GM19023 (cell line): ENCODE measurements at regions not wholly inside any gene's neighbourhood (a gene's known extent, or its start where the extent isn't known, plus 50 kb on each side); places are given as distances from the start of the nearest gene placed in this dataset.

Source experiments
- ATAC-seq: cut with Tn5 transposase; IDR thresholded peaks from one replicate; pipeline ENCODE4 v1.9.1; 2021; ENCODE audit warnings: mild to moderate bottlenecking, moderate library complexity; ENCODE audit not compliant: unreplicated experiment

DNA sequence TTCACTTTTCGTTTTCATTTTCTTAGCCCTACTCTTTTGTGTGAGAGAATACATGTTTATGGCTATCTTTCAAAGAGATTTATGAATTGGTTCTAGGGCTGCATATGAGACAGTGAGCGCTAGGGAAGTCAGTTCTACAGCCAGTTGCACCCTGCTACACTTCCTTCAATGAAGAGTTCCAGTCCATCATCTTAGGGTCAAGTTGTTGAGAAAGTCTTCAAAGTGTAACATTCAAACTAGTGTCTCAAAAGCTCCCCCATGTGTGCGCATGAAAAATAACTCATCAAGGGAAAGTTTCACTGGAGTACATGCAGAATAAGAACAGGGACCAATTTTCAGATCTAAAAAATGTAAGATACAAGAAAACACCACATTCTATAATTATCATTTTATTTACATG lies 317.2 kb downstream of the DEPDC1B start:
- no peak for ATAC-seq

DNA sequence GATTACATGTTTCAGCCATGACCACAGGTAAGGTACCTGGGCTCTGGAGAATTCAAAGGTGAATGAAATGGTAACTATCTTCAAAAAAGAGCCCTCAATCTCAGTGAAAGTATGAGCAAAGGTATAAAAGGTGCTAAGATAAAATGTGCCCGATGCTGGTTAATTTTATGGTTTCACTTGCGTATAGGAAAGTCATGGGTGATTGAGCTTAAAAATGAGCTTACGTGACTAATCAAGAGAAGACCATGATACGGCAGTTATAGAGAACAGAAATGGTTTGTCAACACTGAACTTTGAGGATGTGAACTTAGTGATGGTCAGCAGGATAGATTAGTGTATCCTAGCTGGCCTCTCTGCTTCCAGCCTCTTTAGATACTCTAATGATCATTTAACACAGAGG lies 320.1 kb downstream of the DEPDC1B start:
- no peak for ATAC-seq

DNA sequence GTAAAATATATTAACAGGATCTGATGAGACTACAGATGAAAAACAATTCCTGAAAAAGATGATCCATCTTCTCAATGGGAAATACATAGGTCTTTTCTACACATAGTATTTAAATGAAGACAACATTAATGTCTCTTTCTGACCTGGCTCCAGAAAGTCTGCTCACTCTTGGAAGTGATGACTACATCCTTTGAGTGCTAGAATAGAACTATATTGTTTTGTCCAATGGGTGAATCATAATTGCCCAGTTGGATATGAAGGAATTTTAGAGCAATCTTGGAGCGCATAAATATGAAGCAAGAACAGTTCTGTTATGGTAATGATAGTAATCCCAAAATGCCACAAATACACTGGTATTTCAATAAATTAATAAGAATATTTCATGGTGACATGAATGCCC lies 322.1 kb downstream of the DEPDC1B start:
- no peak for ATAC-seq

DNA sequence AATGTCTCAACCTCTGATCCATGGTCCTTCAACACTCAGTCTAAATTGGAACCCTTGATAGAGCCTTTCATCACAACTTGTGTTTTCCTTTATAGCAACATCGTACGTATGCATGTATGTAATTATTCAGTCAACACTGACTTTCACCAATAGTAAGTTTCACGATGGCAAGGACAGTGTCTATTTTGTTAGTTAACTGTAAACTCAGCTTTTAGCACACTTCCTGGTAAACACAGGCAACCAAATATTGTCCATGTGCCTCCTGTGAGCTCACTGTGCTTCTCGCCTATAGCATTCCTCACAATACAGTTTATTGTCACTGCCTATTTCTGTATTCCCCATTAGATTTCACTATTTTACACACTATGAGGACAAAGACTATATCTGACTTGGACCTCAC lies 323.1 kb downstream of the DEPDC1B start:
- ATAC-seq, result no peak

DNA sequence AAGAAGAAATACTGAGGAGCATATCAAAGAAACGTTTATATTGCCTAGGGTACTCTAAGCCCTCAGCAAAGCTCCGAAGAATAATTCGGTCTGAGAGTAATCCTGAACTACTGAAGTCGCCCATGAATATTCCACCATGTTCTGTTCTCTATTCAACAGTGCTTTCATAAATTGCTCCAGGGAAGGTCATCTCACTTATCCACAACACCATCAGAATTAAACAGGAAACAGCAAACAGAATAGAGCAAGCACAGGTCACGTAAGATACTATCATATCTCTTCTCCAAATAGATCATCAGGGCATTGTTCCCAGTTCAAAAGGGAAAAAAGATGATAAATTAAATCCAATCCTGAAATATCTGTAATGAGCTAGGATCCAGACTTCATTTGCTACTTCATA lies 325.6 kb downstream of the DEPDC1B start:
- ATAC-seq, result no peak

DNA sequence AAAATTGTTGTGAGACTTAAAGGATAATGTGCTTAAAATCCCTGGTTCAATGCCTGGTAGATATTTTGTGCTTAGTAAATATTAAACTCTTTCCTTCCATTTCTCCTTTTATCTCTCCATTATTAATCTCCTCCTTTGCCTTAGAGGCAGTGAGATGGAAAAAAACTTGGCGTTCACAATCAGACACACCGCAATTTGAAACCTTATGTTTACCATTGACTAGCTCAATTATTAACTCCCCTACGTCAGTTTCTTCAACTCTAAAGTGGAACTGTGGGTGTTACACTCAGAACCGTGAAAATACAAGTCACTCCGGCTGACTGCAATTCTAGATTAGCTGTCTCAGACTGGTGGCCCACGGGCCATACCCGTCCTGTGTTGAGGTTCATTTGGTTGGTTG lies 327.2 kb downstream of the DEPDC1B start:
- no peak for ATAC-seq

DNA sequence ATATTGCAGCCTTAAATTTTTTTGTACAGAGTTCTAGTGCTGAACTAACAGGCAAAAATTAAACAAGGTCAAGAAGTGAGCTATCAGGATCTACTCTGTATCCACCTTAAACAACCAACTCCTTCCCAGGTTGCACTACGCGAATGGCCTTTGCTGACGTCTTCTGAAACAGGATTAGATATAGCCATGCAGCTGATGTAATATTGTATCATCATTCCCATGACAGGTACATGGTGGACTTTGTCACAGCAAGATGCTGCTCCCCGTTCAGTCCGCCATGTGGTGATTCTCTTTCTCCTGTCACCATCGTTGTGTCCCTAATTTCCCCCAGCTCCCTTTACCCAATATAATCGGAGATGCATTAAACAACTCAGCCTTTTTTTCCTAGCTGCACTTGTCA lies 328.9 kb downstream of the DEPDC1B start:
- ATAC-seq, result no peak

DNA sequence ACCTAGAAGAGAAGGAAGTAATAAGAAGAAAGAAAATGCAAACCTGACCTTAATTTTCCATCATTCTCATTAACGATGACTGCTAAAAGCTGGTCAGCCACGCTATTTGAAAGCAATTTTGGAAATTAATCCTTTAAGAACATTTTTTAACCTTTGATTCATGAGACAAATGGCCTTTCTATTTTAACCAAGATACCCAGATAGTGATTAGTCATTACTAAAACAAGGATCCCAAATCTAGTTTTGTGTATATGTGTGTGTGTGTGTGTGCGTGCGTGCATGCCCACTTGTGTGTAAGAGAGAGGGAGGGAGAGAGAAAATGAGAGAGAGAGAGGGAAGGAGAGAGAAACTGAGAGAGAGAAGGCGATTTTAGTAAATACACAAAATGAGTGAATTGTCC lies 329.5 kb downstream of the DEPDC1B start:
- no peak for ATAC-seq

DNA sequence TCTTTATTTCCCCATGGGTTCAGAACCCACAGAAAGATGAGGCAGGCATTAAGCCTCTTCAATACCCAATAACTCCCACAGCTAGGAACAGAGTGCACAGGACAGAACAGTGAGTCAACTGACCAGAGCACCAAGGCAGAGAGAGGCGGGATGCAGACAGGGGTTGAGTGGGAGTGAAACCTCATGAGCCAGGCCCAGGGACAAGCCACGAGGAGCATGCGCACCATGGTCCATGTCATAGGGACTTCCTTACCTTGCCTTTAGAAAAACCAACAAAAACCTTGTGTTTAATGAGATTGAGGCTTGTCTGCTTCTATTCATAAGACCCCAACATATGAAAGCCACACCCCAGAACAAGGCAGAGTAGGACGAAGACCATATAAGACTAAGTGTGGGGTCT lies 330.6 kb downstream of the DEPDC1B start:
- no peak for ATAC-seq

DNA sequence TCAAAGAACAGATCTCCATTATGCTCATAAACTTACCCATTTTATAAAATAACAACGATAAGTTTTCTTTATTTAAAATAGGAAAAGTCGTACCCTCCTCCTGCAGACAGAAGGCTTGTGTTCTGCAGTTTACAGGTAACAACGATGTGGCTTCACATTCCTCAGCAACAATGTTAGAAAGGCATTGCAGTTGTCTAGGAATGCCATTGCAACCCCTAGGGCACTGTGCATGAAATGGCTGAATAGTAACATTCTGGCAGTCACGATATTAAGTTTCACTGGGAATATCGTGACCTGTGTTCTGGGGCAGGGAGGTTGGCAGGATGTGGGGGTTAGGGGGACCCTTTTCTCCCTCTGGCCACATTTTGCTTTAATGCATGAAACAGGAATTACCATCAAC lies 331.9 kb downstream of the DEPDC1B start:
- ATAC-seq, result no peak

DNA sequence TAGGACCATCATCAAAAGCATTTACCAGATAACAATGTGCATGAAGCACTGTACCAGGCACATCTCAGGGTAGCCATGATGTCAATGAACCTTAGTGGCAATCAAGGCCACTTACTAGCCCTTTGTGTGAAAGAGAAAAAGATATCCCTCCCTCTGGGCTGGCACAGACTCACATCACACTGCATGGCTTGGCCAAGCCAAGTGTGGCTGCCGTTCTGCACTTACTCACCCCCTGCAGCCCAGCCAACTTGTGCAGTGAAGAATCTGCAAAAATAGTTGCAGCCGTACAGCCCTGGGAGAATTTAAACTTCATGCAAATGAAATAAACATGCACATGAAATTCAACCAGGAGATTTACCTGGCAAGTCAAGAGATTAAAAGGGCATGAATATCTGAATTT lies 333.5 kb downstream of the DEPDC1B start:
- no peak for ATAC-seq

DNA sequence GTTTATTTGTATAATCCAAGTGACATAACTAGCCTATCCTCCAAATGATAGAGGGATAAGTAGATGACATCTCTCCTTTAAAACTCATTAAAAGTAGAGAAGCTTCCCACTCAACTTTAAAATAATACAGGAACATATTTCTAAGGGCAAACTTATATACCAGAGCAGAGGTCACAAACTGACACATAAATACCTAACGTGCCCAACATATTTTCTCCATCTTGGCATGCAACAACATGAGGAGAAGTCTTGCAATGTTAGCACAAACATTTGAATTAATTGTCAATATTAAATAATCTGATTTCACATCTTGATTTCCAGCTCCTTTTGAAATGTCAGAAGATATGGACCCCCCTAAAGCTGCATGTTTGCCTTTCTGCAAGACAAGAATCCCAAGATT lies 335.0 kb downstream of the DEPDC1B start:
- ATAC-seq, result no peak

DNA sequence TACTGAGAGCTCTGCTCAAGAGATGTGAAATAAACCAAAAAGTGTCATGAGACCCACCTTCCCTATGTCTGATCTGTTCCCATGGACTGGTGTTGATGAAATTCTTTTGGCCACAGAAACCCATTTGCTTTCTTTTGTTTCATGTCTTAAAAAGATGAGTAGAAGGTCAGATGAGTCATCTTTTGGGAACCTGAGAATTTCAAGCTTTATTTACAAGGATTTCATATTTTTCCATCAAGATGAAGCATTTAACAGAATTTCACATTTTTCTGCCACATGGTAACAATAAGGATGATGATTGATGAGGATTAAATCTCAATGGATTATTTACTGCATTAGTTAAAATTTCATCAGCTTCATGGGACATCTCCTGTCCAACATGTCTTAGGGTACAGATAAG lies 337.8 kb downstream of the DEPDC1B start:
- no peak for ATAC-seq

DNA sequence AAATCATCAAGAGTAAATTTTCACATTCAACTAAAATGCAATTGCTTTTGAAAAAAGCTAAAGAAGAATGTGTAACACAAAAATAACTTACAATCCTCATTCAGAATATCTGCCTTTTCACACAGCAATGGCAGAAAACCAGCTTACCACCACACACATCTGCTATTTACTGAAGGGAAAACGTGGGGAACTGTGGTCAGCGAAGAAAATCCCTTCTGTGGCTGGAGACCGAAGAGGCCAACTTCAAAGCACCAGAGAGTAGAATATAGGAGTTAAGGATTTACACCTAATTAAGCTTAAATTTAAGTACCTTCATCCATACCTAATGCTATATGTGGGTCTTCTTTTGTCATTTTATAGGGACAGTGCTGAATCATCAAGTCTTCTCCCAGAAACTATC lies 339.6 kb downstream of the DEPDC1B start:
- no peak for ATAC-seq

DNA sequence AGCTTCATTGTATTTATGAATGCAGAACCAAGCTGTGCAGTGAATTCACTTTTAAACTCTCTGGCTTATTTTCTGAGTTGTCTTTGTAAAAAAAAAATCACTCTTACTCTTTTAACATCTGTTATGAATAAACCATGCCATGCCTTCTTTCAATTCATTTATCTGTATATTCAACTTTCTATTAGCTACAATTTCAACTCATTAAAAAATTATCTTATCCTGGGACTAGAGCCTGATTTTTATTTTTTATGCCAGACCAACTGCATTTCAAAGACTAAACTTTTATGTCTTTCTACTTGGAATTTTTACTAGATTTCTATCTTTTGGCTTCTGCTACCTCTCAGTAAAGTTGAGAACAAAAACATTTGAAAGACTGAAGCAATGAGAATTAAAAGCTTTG lies 342.7 kb downstream of the DEPDC1B start:
- ATAC-seq, result no peak

DNA sequence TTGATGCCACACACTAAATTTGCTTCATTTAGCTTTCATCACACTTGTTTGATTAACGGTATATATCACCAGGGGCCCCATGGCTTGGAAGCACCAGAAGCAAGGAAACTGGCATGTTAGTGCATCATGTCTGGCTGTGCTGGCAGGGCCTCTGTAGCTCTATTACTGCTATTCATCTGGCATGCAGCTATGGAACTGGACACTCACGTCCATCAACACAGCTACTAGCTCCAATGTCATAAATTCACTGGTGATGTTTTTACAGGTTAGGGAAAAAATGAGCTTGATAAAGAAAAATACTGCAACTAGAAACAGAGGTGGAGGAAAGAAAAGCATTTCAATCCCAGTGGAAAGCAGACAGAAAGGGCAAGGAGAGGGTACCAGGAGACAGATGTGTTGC lies 343.2 kb downstream of the DEPDC1B start:
- ATAC-seq, result no peak

DNA sequence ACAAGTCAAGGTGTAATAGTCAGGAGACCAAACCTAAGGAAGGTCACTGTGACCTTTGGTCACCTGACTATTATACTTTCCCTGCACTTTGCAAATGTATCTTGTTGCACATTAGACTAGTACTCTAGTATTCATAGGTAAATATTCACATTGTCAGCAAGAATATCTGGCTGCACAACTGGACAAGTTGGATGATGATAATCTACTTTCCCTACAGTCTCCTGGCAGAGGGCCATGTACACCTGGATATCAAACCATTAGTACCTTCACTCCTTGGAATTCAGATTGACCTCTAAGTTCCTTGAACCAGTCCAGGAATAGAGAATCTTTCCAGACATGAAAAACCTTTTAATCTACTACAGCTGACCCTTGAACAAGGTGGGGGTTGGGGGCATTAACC lies 344.8 kb downstream of the DEPDC1B start:
- ATAC-seq, result no peak

DNA sequence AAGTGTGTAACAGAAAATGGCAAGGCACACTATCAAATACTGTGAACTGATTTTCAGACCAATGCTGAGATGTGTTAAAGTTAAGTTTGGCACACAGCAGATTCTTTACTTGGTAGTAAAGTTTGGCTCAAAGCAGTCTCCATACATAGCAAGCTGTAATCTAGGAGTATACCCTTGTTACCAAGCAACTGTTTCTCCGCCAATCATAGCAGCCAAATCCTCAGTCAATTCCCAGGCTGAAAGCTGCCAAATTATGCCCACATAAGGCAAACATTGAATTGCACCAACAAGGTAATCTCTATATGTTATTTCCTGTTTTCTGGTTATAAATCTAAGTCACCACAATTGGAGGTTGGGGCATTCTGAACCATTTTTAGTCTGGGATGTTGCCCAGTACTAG lies 345.7 kb downstream of the DEPDC1B start:
- no peak for ATAC-seq

DNA sequence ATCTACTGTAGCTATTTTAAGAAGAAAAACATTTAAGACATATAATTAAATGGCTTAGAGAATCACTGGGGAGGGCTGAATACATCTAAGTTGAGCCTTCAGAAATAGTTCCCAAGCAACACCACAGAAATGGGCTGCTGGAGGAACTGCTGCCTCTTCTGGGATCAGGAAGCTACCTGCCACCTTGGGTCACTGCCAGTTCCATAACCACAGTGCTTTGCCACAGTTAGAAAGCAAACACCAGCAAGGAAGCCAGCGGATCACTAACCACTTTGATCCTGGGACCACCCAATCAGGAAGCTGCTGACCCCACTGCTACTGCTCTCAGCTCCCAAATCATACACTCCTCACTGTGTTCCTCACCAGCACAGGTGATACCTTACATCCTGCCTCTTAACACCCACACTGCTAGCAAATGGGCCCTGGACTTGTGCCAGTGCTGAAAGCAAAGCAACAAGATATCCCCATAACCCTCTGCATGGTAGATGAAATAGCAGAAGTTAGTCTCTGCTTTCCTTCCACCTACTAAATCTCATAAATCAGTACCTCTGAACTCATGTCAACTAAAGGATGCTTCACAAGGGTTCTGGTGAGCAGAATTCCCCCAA lies 346.9 kb downstream of the DEPDC1B start:
- ATAC-seq, result no peak

DNA sequence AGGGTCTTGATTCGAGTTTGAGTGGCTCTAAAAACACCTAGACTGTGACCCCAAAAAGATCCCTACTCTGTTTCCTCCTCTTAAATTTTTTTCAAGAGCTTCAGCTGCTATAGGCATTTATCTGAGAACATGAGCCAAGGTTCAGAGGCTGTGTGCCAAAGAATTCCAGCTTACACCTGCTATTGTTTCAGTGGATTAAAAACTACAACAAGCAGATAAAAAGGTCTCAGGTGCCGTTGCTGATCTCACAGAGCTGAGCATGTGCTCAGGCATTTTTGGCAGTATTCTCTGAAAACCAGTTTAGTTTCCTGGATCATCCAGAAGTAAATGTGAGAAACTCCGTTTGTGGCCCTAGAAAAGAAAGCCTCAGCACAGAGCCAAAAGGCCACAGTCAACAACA lies 349.2 kb downstream of the DEPDC1B start:
- no peak for ATAC-seq

DNA sequence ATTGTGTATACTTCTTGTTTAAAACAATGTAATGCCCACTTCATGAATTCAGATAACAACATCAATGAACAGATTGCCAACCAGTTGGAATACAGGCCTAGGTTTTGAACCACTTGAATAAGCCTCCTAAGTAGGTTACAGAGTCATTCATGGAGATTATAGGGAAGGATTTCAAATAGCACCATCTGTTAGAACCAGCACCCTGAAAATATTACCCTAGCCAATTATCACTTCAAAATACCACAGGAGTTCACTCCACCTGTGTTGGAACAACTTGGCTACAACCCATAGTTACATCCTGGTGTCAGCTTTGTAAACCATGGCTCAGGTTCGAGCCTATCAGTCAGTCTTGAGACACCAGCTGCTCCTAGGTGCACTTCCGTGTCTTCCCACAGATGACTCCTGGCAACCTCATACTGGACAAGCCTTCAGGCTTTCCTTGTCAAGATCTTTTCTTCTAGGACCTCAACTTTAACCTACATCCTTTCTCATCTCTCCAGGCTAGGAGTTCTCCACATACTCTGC lies 350.0 kb downstream of the DEPDC1B start:
- no peak for ATAC-seq

DNA sequence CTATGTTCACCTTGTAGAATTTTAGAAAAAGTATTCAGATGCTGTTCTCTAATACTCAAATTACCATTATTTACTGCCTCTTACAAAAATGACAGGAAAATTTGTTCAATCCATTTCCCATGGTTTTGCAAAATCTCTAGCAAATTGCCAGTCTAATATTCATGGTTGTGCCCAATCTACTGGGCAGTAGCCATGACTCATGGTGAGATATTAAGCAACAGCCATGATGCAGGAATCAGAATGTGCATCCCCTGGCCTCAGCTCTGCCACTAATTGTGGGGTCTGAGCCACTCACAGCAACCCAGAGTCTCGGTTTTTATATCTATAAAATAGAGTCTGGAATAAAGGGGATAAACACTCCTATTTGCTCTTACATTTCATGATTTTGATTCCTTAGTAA lies 353.6 kb downstream of the DEPDC1B start:
- ATAC-seq, result no peak

DNA sequence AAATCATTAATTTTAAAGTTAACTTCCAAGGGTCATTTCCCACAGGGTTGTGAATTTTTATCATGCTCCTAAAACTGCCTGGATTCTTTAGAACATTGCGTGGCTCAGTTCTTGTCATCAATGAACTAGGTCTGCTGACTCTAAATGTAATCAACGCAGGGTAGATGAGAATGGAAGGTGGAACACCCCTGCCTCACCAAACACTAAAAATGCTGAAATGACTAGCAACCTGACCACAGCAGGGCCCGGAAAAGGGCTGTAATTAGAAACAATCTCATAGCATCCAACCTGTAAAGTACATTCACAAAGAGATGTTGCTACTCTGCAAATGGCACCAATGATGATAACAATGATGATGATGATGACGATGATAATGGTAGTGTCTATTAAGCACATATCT lies 356.9 kb downstream of the DEPDC1B start:
- ATAC-seq, result no peak
